Endothelial cell of umbilical vein (primary cell): ENCODE measurements at regions not wholly inside any gene's neighbourhood (a gene's known extent, or its start where the extent isn't known, plus 50 kb on each side); places are given as distances from the start of the nearest gene placed in this dataset.

Experiments used
- BruUV-seq: library from RNA; stranded (reverse); fragments of 400-500 nt; replicated peaks from 2 replicates; lab custom pipeline; 2021; lab: Mats Ljungman, UMichigan
- CTCF ChIA-PET: fragments of 300-600, 350-600 bp; sonication (Branson Sonifier 250); formaldehyde crosslinking; loops from one replicate; lab custom pipeline; 2021; ENCODE audit warnings: antibody characterized with exemption, inconsistent platforms; lab: Charles Lee
- POLR2A ChIA-PET: fragments of 300-600, 350-600 bp; sonication (Branson Sonifier 250); formaldehyde crosslinking; loops from one replicate; lab custom pipeline; 2021; ENCODE audit warnings: antibody characterized with exemption, inconsistent platforms; lab: Charles Lee
- DNase-seq: peaks from one replicate; pipeline ENCODE4 v3.0.0-alpha.2; 2011; ENCODE audit warnings: low read depth, low spot score
- FAIRE-seq: peaks from 2 replicates; lab custom pipeline; 2011; peaks lifted over from hg19 to GRCh38; lab: Jason Lieb, UNC
- H2AFZ ChIP-seq: 2 replicates; pipeline ENCODE4 v1.6.0; 2012; ENCODE audit warnings: low read depth, low read length, control low read depth, inconsistent platforms
- H3K27ac ChIP-seq: 2 replicates; pipeline ENCODE4 v1.5.1; 2011; ENCODE audit warnings: low read depth, mild to moderate bottlenecking, control low read depth, low read length, moderate library complexity; ENCODE audit not compliant: insufficient read depth
- H3K27me3 ChIP-seq, 2 experiments: 2 replicates each; pipeline versions ENCODE4 v1.6.0 to v1.6.1; 2011; ENCODE audit warnings: low read length in 2 of 2, mixed read lengths in 1 of 2; ENCODE audit not compliant: control insufficient read depth in 2 of 2, insufficient read depth in 2 of 2
- H3K36me3 ChIP-seq, 2 experiments: 2 replicates in 1 of 2; 3 replicates in 1 of 2; pipeline ENCODE4 v1.5.1; 2011; ENCODE audit warnings: low read length in 2 of 2, mild to moderate bottlenecking in 1 of 2, moderate library complexity in 1 of 2; ENCODE audit not compliant: control insufficient read depth in 2 of 2, insufficient read depth in 2 of 2; ENCODE audit errors: extremely low read depth in 1 of 2
- H3K4me1 ChIP-seq: 3 replicates; pipeline ENCODE4 v1.5.1; 2011; ENCODE audit warnings: mild to moderate bottlenecking, low read length; ENCODE audit not compliant: control insufficient read depth, insufficient read depth; ENCODE audit errors: extremely low read depth
- H3K4me2 ChIP-seq: 2 replicates; pipeline ENCODE4 v1.6.1; 2011; ENCODE audit warnings: low read length, control low read depth, mixed read lengths; ENCODE audit not compliant: insufficient read depth
- H3K4me3 ChIP-seq, 3 experiments: fragments of 200-600 bp in 1 of 3; sonication (generic), shearing (Covaris generic) in 1 of 3; replicated peaks in 1 of 3; 2 replicates each; pipeline ENCODE4 v1.5.1; 2011 to 2016; ENCODE audit warnings: control low read depth in 3 of 3, low read length in 3 of 3, mild to moderate bottlenecking in 2 of 3, inconsistent platforms in 1 of 3, low read depth in 1 of 3, moderate library complexity in 1 of 3; ENCODE audit not compliant: insufficient read depth in 1 of 3
- H3K79me2 ChIP-seq: 2 replicates; pipeline ENCODE4 v1.6.0; 2012; ENCODE audit warnings: low read length, inconsistent platforms; ENCODE audit not compliant: control insufficient read depth, insufficient read depth
- H3K9ac ChIP-seq: replicated peaks from 2 replicates; pipeline ENCODE3; 2011; ENCODE audit warnings: low read length, control low read depth; ENCODE audit not compliant: insufficient read depth; ENCODE audit errors: extremely low read depth
- H3K9me1 ChIP-seq: replicated peaks from 3 replicates; pipeline ENCODE4 v1.6.0; 2011; ENCODE audit warnings: mild to moderate bottlenecking, low read length; ENCODE audit not compliant: control insufficient read depth, insufficient read depth; ENCODE audit errors: extremely low read depth
- H3K9me3 ChIP-seq: replicated peaks from 2 replicates; pipeline ENCODE4 v1.5.1; 2012; ENCODE audit warnings: low read length, inconsistent platforms; ENCODE audit not compliant: control insufficient read depth, insufficient read depth
- H4K20me1 ChIP-seq: replicated peaks from 2 replicates; pipeline ENCODE3; 2011; ENCODE audit warnings: mild to moderate bottlenecking, low read length; ENCODE audit not compliant: control insufficient read depth, insufficient read depth; ENCODE audit errors: extremely low read depth
- CTCF ChIP-seq, 2 donors: IDR thresholded peaks; 1 replicate in 1 of 2; 2 replicates in 1 of 2; pipeline ENCODE4 v1.5.1; 2011; ENCODE audit warnings: low read length in 2 of 2, mild to moderate bottlenecking in 2 of 2, moderate library complexity in 2 of 2, control low read depth in 1 of 2, inconsistent platforms in 1 of 2, low read depth in 1 of 2; ENCODE audit not compliant: insufficient read depth in 1 of 2; ENCODE audit errors: extremely low read depth in 1 of 2
- EZH2 ChIP-seq: IDR thresholded peaks from 2 replicates; pipeline ENCODE4 v1.6.1; 2012; ENCODE audit warnings: borderline replicate concordance, low read depth, mild to moderate bottlenecking, moderate library complexity, low read length, inconsistent platforms; ENCODE audit not compliant: severe bottlenecking
- FOS ChIP-seq: IDR thresholded peaks from 2 replicates; pipeline ENCODE4 v1.6.1; 2011; ENCODE audit warnings: mild to moderate bottlenecking, low read length, moderate library complexity, borderline replicate concordance; ENCODE audit not compliant: insufficient read depth
- GATA2 ChIP-seq: IDR thresholded peaks from 2 replicates; pipeline ENCODE4 v1.7.0; 2011; ENCODE audit warnings: low read depth, mild to moderate bottlenecking, moderate library complexity, mixed read lengths, low read length; ENCODE audit not compliant: insufficient read length, insufficient read depth
- JUN ChIP-seq: IDR thresholded peaks from 2 replicates; pipeline ENCODE4 v1.6.1; 2011; ENCODE audit warnings: borderline replicate concordance, low read depth; ENCODE audit not compliant: insufficient read length, insufficient read depth
- MYC ChIP-seq: IDR thresholded peaks from one replicate; pipeline ENCODE4 v1.6.1; 2011; ENCODE audit warnings: mild to moderate bottlenecking, low read depth, low read length
- POLR2A ChIP-seq: IDR thresholded peaks from 2 replicates; pipeline ENCODE4 v1.6.1; 2012; ENCODE audit warnings: low read depth, mild to moderate bottlenecking, control low read depth, low read length
- dilution Hi-C: fragments of 300-500 bp; cut with MboI; formaldehyde crosslinking; loops from one replicate; pipeline ENCODE4 v1.15.0; 2019; ENCODE audit warnings: low sequenced_read_pairs; ENCODE audit not compliant: extremely low pct_ligation_motif_present
- intact Hi-C: fragments of 100-400 bp; cut with micrococcal nuclease; formaldehyde crosslinking; loops from one replicate; pipeline ENCODE4 v1.10.0; 2022
- TF ChIP-seq, protein P1 (sequence below): IDR thresholded peaks from 2 replicates; pipeline ENCODE4 v1.6.1; 2011; ENCODE audit not compliant: insufficient read depth, insufficient read length

DNA sequence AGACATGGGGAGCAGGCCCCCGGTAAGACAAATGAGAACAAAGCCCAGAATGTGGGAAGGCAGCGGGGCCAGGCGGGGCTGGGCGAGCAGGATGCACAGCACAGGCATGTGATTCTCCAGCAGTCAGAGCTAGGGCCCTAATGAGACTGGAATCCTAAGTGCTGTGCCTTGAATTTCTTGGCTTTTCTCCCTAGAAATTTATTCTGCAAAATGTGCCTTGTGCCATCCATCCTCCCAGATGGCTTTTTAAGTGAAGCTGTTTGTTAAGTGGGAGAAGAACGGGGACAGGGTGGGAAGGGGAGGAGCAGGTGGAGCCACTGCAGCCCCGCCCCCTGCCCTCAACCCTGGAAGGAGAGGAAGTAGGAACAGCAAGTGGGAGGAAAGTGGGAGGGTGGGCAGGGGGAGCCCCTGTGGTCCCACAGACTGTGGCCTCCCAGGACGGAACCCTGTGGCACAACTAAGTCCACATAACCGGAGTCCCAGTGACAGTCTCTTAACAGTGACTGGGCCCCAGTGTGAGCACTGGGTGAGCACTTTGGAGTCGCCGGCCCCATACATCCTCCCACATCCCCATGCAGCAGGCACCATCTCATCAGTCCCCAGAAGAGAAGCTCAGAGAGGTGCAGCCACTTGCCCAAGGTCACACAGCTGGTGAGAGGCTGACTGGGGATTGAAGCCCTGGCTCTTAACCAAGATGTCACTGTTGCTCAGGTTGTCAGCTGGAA is 216.9 kb downstream of the MATN1 start:
- Histone ChIP-seq H3K4me2 (no peak overlapping the region), H3K79me2 (no peaks in the 10 kb centered on the region), H4K20me1 (no peaks in the 10 kb centered on the region), H3K27me3 (no peaks in the 10 kb centered on the region), H3K9me1 (no peaks in the 10 kb centered on the region), H3K9ac (no peak overlapping the region), H3K9me3 (no peaks in the 10 kb centered on the region), H3K4me1 (no peaks in the 10 kb centered on the region), H3K4me3 (no peak overlapping the region), H3K27ac (no peak overlapping the region), H2AFZ (no peak overlapping the region), H3K36me3 (no peaks in the 10 kb centered on the region)
- no peak for TF ChIP-seq POLR2A
- TF ChIP-seq MYC: no peak
- TF ChIP-seq, protein P1, sequence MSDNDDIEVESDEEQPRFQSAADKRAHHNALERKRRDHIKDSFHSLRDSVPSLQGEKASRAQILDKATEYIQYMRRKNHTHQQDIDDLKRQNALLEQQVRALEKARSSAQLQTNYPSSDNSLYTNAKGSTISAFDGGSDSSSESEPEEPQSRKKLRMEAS: no peak
- no peak for TF ChIP-seq EZH2
- no peak for TF ChIP-seq CTCF (IDR thresholded peaks at IDR 0.05; ENCODE audit: extremely low read depth in 1 of 2, insufficient read depth in 1 of 2, low read depth in 1 of 2, low read length in 2 of 2)
- no peak for TF ChIP-seq FOS
- no peak for TF ChIP-seq JUN
- no peak for TF ChIP-seq GATA2
- POLR2A ChIA-PET: no interaction called here
- intact Hi-C loops (no loop called here), dilution Hi-C loops (no loop called here)
- CTCF ChIA-PET: no interaction called here
- no TSS peak for BruUV-seq
- FAIRE-seq: no peak
- no peak for DNase-seq
